HepG2 (cell line): ENCODE measurements at regions not wholly inside any gene's neighbourhood (a gene's known extent, or its start where the extent isn't known, plus 50 kb on each side); places are given as distances from the start of the nearest gene placed in this dataset.

ENCODE experiments used
- HHEX ChIP-seq: IDR thresholded peaks from 2 replicates; pipeline ENCODE4 v1.6.1; 2016; ENCODE audit warnings: control low read depth
- HOXD1 ChIP-seq: sonication (generic); formaldehyde crosslinking; IDR thresholded peaks from 2 replicates; pipeline ENCODE4 v1.5.0; 2020; ENCODE audit warnings: missing genetic modification reagents
- IKZF4 ChIP-seq: sonication (generic); formaldehyde crosslinking; IDR thresholded peaks from 2 replicates; pipeline ENCODE4 v1.5.1; 2020; ENCODE audit warnings: borderline replicate concordance, mild to moderate bottlenecking, low read depth, missing genetic modification reagents; ENCODE audit errors: not compliant biosample characterization
- KMT2B ChIP-seq: IDR thresholded peaks from 2 replicates; pipeline ENCODE4 v1.6.1; 2016; ENCODE audit warnings: missing genetic modification reagents, missing compliant biosample characterization
- MAX ChIP-seq: IDR thresholded peaks from 2 replicates; pipeline ENCODE4 v1.6.1; 2012; ENCODE audit warnings: inconsistent platforms
- MTF2 ChIP-seq: sonication (generic); formaldehyde crosslinking; IDR thresholded peaks from 2 replicates; pipeline ENCODE4 v1.5.0; 2020; ENCODE audit warnings: missing genetic modification reagents, borderline replicate concordance
- RBFOX2 ChIP-seq: fragments of 200-400 bp; formaldehyde crosslinking; IDR thresholded peaks from 2 replicates; pipeline ENCODE4 v1.6.1; 2017; ENCODE audit warnings: low read depth, mild to moderate bottlenecking, low read length
- SALL2 ChIP-seq: sonication (generic); formaldehyde crosslinking; IDR thresholded peaks from 2 replicates; pipeline ENCODE4 v1.8.1; 2023; ENCODE audit warnings: mild to moderate bottlenecking, missing genetic modification reagents, inconsistent platforms
- SP4 ChIP-seq: sonication (generic); formaldehyde crosslinking; IDR thresholded peaks from 2 replicates; pipeline ENCODE4 v1.8.1; 2023; ENCODE audit warnings: mild to moderate bottlenecking, missing genetic modification reagents
- SUZ12 ChIP-seq: fragments of 150-350 bp; IDR thresholded peaks from 2 replicates; pipeline ENCODE4 v1.6.1; 2014; ENCODE audit warnings: low read depth, low read length
- ZNF24 ChIP-seq: fragments of 450-650 bp; IDR thresholded peaks from 2 replicates; pipeline ENCODE4 v1.6.1; 2017; ENCODE audit warnings: antibody characterized with exemption, mild to moderate bottlenecking
- ZNF281 ChIP-seq: sonication (generic); formaldehyde crosslinking; IDR thresholded peaks from 2 replicates; pipeline ENCODE4 v1.4.0; 2020; ENCODE audit warnings: missing genetic modification reagents, borderline replicate concordance
- ZNF552 ChIP-seq: sonication (generic); formaldehyde crosslinking; IDR thresholded peaks from 2 replicates; pipeline ENCODE4 v1.9.0; 2022; ENCODE audit warnings: missing genetic modification reagents, mild to moderate bottlenecking, borderline replicate concordance
- ZNF724P ChIP-seq: sonication (generic); formaldehyde crosslinking; IDR thresholded peaks from 2 replicates; pipeline ENCODE4 v1.8.0; 2022; ENCODE audit warnings: missing genetic modification reagents, borderline replicate concordance
- ZNF784 ChIP-seq: sonication (generic); formaldehyde crosslinking; IDR thresholded peaks from 2 replicates; pipeline ENCODE4 v1.5.1; 2020; ENCODE audit warnings: missing genetic modification reagents, mild to moderate bottlenecking, borderline replicate concordance
- ZXDC ChIP-seq: sonication (generic); formaldehyde crosslinking; IDR thresholded peaks from 2 replicates; pipeline ENCODE4 v1.5.0; 2020; ENCODE audit warnings: mild to moderate bottlenecking, missing genetic modification reagents

GRCh38 chr9:97803167-97804058 is 49.6 kb upstream of the FOXE1 start (continued):
- TF ChIP-seq ZNF281 (CRISPR knock-in tag) (no peak), ZXDC (CRISPR knock-in tag) (0 out of 2 replicates have a peak, but pooled peaks have one; percentile 16), ZNF552 (peak; percentile 32; the same call in 1 of the 2 replicates), ZNF784 (CRISPR knock-in tag) (0 out of 2 replicates have a peak, but pooled peaks have one; percentile 72), SP4 (peak; percentile 94), MTF2 (CRISPR knock-in tag) (peak; percentile 60; the same call in 1 of the 2 replicates), SUZ12 (no peak), ZNF24 (no peak), RBFOX2 (peak; percentile 65), HHEX (CRISPR knock-in tag) (no peak), HOXD1 (no peak; the same call in 1 of the 2 replicates), KMT2B (CRISPR knock-in tag) (no peak), SALL2 (peak; percentile 77), IKZF4 (CRISPR knock-in tag) (peak; percentile 83), MAX (peak; percentile 86), ZNF724P (CRISPR knock-in tag) (peak; percentile 50; the same call in 1 of the 2 replicates)
